SH-SY5Y (cell line): ENCODE measurements at regions not wholly inside any gene's neighbourhood (a gene's known extent, or its start where the extent isn't known, plus 50 kb on each side); places are given as distances from the start of the nearest gene placed in this dataset.

ENCODE experiments used
- GATA2 ChIP-seq: IDR thresholded peaks from 2 replicates; pipeline ENCODE4 v1.6.1; 2011; ENCODE audit warnings: mild to moderate bottlenecking, low read depth, low read length
- GATA3 ChIP-seq: IDR thresholded peaks from 2 replicates; pipeline ENCODE4 v1.6.1; 2011; ENCODE audit warnings: low read depth, mild to moderate bottlenecking, low read length, moderate library complexity

DNA sequence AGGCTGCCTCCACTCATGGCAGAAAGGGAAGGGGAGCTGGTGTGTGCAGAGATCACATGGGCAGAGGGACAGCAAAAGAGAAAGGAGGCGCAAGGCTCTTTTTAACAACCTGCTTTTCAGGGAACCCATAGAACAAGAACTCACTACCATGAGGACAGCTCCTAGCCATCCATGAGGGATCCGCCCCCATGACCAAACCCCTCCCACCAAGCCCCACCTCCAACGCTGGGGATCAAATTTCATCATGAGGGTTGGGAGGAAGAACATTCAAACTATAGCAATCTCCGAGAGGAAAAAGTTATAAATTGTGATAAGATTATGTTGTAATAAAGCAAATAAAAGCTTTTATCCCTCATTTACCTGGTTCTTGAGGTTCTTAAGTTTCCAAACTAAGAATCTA, 84.7 kb upstream of the LMCD1 start:
- TF ChIP-seq GATA3: no peak
- TF ChIP-seq GATA2: no peak
